HG03439 (cell line): ENCODE measurements at regions not wholly inside any gene's neighbourhood (a gene's known extent, or its start where the extent isn't known, plus 50 kb on each side); places are given as distances from the start of the nearest gene placed in this dataset.
"Not testable (repeated sequence)": the region's sequence is repeated elsewhere in the genome, so short reads cannot be mapped to it uniquely, and the experiment has no call there.

Source experiments
- ATAC-seq: cut with Tn5 transposase; IDR thresholded peaks from one replicate; pipeline ENCODE4 v1.9.1; 2021; ENCODE audit warnings: mild to moderate bottlenecking, moderate library complexity; ENCODE audit not compliant: unreplicated experiment

DNA sequence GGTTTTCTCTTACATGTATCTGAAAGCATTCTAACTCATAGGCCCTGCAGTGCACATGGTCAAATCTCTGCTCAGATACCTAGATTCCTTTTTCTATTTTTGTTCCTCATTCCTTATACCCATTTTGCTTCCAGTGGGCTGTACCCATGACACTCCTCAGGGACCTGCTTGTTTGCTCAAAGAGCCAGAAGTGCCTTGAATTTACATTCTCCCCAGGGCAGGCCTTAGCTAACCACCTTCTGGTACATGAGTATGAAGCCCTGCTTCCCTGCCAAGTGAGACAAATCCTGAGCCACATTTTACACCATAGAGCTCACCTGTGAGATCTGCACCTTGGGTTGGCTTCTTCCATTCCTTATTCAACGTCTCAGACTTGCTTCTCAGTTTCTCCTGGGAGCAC lies 326.6 kb upstream of the SASH1 start:
- no peak for ATAC-seq

DNA sequence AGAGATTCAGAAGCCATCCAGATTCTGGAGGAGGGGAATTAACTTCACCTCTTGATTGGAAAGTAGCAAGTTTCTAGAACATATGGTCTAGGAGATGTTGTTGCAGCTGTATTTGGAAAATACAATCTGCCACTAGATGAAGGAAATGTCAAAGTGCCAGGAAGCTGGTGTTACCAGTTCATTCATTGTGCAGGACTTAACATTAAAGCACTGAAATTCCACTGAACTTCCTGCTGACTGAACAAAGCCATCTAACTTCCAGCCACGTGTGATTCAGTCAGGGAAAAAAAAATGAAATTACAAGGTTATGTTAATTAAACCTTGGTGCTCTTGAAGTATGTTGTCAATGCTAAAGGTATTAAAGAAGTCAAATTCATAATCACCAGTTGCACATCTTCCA lies 321.5 kb upstream of the SASH1 start:
- no peak for ATAC-seq

GRCh38 chr6:148021699-148022098 lies 320.9 kb upstream of the SASH1 start:
- no peak for ATAC-seq

- not testable (repeated sequence) for ATAC-seq
These were observed 320.4 kb upstream of the SASH1 start for GRCh38 chr6:148022279-148022678.

DNA sequence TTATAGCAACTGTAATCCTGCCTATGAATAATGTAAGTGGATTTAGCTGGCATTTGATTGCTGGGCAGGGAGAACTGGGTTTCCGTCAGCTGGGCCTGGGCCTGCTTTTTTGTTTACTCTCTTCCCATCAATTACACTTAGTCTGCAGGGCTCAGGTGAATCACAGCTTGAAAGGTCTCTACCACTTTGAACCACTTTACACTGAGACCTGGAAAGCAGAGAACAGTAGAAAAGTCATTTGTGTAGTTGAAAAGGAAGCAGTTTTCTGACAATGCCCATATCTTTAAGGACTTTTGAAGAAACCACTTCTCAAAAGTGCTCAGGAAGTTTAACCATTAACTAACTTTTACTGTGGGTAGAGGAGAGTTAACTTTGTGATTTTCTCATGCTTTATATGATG lies 315.4 kb upstream of the SASH1 start:
- no peak for ATAC-seq

DNA sequence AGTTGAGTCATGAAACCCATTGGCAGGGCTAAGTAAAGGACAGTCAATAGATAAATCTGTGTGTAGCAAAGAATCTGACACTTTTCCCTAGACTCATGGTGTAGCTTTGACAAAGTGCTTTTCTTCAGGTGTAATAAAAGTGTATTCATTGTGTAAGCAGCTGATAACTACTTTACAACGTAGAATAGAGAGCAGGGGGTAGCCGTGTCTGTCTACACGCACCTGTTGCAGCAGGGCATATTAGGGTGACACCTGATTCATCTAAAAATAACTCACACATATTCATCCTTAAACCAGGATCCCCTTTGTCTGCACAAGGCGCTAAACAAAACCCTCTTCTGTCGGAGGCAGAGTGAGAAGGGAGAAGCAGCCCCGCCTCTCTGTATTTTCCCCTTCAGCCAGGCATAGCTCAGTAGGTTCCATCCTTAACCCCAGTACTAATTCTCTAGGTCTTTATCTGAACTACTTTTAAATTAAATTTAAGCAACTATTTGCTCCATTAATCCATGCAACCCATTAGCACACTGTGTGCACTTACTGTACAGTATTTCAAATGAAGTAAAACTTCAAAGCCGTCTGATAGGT lies 306.7 kb upstream of the SASH1 start:
- ATAC-seq = no peak

- no peak for ATAC-seq
These were observed 305.1 kb upstream of the SASH1 start for GRCh38 chr6:148037496-148037895.

GRCh38 chr6:148041546-148041945 lies 301.1 kb upstream of the SASH1 start:
- no peak for ATAC-seq

- ATAC-seq = no peak
These were observed 300.1 kb upstream of the SASH1 start for GRCh38 chr6:148042536-148042935.

DNA sequence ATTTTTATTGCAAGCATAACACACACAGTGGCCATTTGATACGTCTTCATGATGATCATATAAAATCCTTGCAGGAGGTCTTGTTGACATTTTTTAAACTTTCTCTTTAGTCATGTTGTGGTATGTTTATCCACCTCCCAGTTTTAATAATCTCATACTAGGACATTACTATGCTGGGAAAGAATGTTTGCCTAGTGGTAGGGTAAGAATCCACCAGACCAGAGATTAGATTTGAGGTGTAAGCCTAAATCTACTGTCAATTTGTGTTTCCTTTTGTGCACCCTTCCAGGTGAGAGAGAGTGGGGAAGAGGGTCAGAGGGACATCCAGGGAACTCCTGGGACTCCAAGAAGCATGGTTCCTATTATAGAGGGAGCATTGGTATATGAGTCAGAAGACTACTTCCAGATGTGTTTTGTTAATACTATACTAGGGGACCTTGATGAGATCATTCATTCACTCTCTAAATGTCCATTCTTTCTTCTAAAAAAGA lies 298.3 kb upstream of the SASH1 start:
- no peak for ATAC-seq

DNA sequence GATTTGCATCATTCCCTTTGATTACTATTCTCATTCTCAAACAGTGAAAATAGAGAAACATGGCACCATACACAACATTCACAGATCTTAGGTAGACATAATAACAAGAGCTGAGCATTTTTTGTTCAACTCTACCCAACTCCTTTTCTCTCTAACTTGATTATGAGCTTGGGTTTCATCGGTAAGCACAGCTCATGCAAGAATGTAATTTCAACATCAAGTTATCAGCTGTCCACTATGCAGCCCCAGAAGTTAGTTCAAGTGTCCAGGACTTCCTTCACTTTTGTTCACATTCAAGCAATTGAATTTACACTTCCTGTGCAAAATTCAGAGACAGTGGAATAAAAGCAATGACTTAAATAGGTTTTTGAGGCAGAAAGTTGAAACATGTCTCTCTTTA lies 297.7 kb upstream of the SASH1 start:
- no peak for ATAC-seq

DNA sequence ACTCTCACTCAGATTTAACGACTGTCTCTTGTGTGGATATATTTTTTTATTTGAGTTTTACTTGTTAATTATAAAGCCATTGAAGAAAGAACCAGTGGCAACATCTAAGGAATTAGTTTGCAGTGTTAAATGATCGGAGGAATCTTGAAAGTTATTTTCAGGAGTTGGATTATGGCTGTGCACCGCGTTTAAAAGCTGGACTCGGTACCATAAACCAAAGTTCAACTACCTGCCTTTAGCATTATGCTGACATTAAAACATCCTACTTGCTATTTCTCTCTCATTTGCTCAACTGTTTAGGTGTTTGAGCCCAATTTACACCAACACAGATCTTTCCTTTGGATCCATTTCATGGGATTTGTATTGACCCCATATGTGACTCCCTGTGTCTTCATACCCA lies 289.4 kb upstream of the SASH1 start:
- ATAC-seq = no peak

GRCh38 chr6:148053796-148054195 lies 288.8 kb upstream of the SASH1 start:
- ATAC-seq = no peak

- no peak for ATAC-seq
These were observed 288.4 kb upstream of the SASH1 start for GRCh38 chr6:148054219-148054618.

- ATAC-seq = no peak
These were observed 287.2 kb upstream of the SASH1 start for GRCh38 chr6:148055419-148055818.

DNA sequence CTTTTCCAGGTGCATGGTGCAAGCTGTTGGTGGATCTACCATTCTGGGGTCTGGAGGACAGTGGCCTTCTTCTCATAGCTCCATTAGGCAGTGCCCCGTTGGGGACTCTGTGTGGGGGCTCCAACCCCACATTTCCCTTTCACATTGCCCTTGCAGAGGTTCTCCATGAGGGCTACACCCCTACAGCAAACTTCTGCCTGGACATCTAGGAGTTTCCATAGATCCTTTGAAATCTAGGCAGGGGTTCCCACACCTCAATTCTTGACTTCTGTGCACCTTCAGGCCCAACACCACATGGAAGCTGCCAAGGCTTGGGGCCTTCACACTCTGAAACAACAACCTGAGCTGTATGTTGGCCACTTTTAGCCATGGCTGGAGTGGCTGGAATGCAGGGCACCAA lies 282.8 kb upstream of the SASH1 start:
- ATAC-seq = no peak

DNA sequence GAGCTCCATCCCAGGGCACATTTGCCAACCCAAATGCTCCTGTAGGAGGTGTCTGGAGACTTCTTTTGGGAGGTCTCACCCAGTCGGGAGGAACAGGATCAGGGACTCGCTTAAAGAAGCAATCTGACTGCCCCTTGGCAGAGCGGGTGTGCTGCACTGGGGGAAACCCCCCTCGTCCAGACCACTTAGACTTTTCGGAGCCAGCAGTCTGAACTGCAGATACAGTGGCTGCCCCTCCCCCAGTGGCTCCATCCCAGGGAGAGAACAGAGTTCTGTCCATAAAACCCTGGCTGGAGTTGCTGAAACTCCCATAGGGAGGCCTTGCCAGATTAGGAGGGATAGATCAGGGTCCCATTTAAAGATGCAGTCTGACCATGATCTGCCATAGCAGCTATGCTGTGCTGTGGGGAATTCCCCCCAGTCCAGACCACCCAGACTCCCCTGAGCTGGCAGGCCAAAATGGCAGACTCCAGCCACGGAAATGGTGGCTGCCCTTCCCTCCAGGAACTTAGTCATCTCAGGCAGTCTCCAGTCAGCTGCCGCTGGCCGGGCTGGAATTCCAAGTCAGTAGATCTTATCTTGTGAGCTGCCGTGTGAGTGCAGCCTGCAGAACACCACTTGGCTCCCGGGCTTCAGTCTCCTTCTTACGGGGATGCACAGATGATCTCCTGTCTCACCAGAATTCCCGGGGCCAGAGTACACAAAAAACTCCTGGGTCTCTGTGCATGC lies 278.1 kb upstream of the SASH1 start:
- ATAC-seq = no peak

GRCh38 chr6:148068437-148069061 lies 274.1 kb upstream of the SASH1 start:
- ATAC-seq = no peak

DNA sequence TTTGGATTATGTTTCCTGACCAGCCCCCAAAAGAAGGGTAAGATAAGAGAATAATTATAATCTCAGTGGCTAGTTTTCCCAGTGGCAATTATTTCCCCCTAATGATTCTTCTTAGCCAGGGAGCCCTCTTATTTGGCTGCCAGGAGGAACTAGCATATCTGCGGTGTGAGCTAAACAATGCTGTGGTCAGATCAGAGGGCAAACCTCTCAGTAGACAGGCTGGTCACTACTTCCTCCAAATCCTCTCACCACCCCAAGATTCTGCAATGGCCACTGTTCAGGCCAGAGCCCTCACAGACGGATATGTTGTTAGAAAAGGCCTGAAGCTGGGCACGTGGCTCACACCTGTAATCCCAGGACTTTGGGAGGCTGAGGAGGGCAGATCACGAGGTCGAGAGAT lies 273.4 kb upstream of the SASH1 start:
- ATAC-seq = no peak

DNA sequence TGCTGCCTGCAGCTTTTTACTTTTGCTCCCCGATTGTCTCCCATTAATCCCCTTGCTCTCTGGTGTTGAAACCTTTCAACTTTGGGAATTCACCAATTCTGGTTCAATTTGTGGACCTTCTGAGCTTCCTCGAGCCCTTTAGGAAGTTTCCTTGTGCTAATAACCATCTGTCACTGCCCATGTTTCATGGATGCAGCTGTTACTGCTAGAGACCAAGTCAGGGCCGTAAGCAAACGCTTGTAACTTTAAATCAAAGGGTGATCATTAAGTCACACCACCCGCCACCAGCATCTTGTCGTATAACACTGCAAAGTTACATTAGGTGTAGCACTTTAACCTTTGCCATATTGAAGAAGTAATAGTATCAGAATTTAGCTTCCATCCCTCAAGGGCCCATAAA lies 268.3 kb upstream of the SASH1 start:
- no peak for ATAC-seq

DNA sequence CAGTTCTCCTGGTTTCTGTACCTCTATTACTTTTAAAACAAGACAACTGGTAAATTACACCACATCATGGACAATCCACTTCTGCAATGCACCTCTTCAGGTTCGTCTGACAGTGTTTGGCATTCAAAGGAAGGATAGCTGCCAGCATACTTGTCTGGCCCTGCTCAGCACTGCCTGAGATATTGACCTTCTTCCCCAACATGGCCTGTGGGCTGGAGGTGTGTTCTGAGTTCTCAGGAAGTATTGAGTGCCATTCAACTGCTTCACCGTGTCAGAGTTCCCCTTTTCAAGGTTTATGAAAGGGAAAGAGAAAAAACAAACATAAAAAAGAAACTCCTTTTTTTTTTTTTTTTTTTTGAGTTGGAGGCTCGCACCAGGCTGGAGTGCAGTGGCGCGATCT lies 267.9 kb upstream of the SASH1 start:
- no peak for ATAC-seq

GRCh38 chr6:148075352-148075751 lies 267.3 kb upstream of the SASH1 start:
- no peak for ATAC-seq
